ENCODE measurements at regions not wholly inside any gene's neighbourhood (a gene's known extent, or its start where the extent isn't known, plus 50 kb on each side); places are given as distances from the start of the nearest gene placed in this dataset.

DNA sequence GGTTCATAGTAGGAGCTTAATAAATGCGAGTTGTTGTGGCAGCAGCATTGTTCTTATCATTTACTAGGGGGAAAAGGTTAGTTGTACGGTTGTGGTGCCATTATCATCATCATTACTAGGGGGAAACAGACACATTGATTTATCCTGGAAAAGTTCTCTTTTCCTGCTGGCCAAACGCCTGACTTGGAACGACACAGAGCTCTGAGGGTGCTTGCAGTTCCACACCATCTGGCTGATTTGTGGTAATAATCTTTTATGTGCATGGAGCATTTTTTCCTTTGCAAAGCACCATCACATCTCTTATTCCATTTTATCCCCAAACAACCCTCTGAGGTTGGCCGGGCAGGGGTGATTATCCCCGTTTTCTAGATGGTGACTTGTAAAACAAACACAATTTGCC lies 219.4 kb downstream of the BUB3 start:
- ChIA-PET POLR2A (no interaction called here), CTCF (no interaction called here)
- BruUV-seq (replicated peaks): no TSS peak
- no peak overlapping the region for H3K4me3 ChIP-seq (replicated peaks in 1 of 3; ENCODE audit: insufficient read depth in 1 of 3, low read depth in 1 of 3, low read length in 3 of 3)
- H3K36me3 ChIP-seq (ENCODE audit: control insufficient read depth in 2 of 2, extremely low read depth in 1 of 2, insufficient read depth in 2 of 2, low read length in 2 of 2): no peaks in the 10 kb centered on the region
- no peak overlapping the region for H3K4me2 ChIP-seq (ENCODE audit: insufficient read depth, low read length)
- FAIRE-seq (no peak), DNase-seq (ENCODE audit: low read depth, low spot score) (no peak)
- H3K27ac ChIP-seq (ENCODE audit: insufficient read depth, low read depth, low read length): no peak overlapping the region
- no peaks in the 10 kb centered on the region for H3K79me2 ChIP-seq (ENCODE audit: control insufficient read depth, insufficient read depth, low read length)
- intact Hi-C loops (cut with micrococcal nuclease) (no loop called here), dilution Hi-C loops (cut with MboI; ENCODE audit: extremely low pct_ligation_motif_present, low sequenced_read_pairs) (no loop called here)
- no peak for TF ChIP-seq JUN (IDR thresholded peaks at IDR 0.05; ENCODE audit: borderline replicate concordance, insufficient read depth, insufficient read length, low read depth)
- TF ChIP-seq MYC (IDR thresholded peaks at IDR 0.05; ENCODE audit: low read depth, low read length): no peak
- no peak for TF ChIP-seq POLR2AphosphoS5 (IDR thresholded peaks at IDR 0.05; ENCODE audit: insufficient read depth, low read depth, low read length)
- TF ChIP-seq GATA2 (IDR thresholded peaks at IDR 0.05; ENCODE audit: insufficient read depth, insufficient read length, low read depth, low read length): no peak
- no peak for TF ChIP-seq EZH2 (IDR thresholded peaks at IDR 0.05; ENCODE audit: borderline replicate concordance, low read depth, low read length, severe bottlenecking)
- TF ChIP-seq, protein P1, sequence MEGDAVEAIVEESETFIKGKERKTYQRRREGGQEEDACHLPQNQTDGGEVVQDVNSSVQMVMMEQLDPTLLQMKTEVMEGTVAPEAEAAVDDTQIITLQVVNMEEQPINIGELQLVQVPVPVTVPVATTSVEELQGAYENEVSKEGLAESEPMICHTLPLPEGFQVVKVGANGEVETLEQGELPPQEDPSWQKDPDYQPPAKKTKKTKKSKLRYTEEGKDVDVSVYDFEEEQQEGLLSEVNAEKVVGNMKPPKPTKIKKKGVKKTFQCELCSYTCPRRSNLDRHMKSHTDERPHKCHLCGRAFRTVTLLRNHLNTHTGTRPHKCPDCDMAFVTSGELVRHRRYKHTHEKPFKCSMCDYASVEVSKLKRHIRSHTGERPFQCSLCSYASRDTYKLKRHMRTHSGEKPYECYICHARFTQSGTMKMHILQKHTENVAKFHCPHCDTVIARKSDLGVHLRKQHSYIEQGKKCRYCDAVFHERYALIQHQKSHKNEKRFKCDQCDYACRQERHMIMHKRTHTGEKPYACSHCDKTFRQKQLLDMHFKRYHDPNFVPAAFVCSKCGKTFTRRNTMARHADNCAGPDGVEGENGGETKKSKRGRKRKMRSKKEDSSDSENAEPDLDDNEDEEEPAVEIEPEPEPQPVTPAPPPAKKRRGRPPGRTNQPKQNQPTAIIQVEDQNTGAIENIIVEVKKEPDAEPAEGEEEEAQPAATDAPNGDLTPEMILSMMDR (IDR thresholded peaks at IDR 0.05; ENCODE audit: extremely low read depth in 1 of 2, insufficient read depth in 1 of 2, low read depth in 1 of 2, low read length in 2 of 2): no peak
- TF ChIP-seq POLR2A (IDR thresholded peaks at IDR 0.05; ENCODE audit: low read depth, low read length): no peak
- TF ChIP-seq FOS (IDR thresholded peaks at IDR 0.05; ENCODE audit: borderline replicate concordance, insufficient read depth, low read length): no peak
- TF ChIP-seq, protein P2, sequence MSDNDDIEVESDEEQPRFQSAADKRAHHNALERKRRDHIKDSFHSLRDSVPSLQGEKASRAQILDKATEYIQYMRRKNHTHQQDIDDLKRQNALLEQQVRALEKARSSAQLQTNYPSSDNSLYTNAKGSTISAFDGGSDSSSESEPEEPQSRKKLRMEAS (IDR thresholded peaks at IDR 0.05; ENCODE audit: insufficient read depth, insufficient read length): no peak
- H3K9me3 ChIP-seq (replicated peaks; ENCODE audit: control insufficient read depth, insufficient read depth, low read length): no peaks in the 10 kb centered on the region
- H2AFZ ChIP-seq (ENCODE audit: low read depth, low read length): no peak overlapping the region
- H3K4me1 ChIP-seq (ENCODE audit: control insufficient read depth, extremely low read depth, insufficient read depth, low read length): no peaks in the 10 kb centered on the region
- no peaks in the 10 kb centered on the region for H3K9me1 ChIP-seq (replicated peaks; ENCODE audit: control insufficient read depth, extremely low read depth, insufficient read depth, low read length)
- H4K20me1 ChIP-seq (replicated peaks; ENCODE audit: control insufficient read depth, extremely low read depth, insufficient read depth, low read length): no peaks in the 10 kb centered on the region
- H3K27me3 ChIP-seq (ENCODE audit: control insufficient read depth in 2 of 2, insufficient read depth in 2 of 2, low read length in 2 of 2): no peaks in the 10 kb centered on the region
- no peak overlapping the region for H3K9ac ChIP-seq (replicated peaks; ENCODE audit: extremely low read depth, insufficient read depth, low read length)
